ENCODE measurements at regions not wholly inside any gene's neighbourhood (a gene's known extent, or its start where the extent isn't known, plus 50 kb on each side); places are given as distances from the start of the nearest gene placed in this dataset.

- no peak overlapping the region for H3K27ac ChIP-seq (ENCODE audit: low read depth in 2 of 2, low read length in 2 of 2)
Measured at GRCh38 chr4:3343358-3343757, 50.5 kb downstream of the RGS12 start.

GRCh38 chr4:3344104-3344503 is 51.3 kb downstream of the RGS12 start:
- Histone ChIP-seq H3K9ac (ENCODE audit: low read depth in 1 of 2, low read length in 2 of 2) (no peak overlapping the region), H3K4me1 (ENCODE audit: control insufficient read depth in 2 of 2, insufficient read depth in 2 of 2, low read length in 2 of 2) (no peaks in the 10 kb centered on the region), H3K36me3 (ENCODE audit: control insufficient read depth in 2 of 2, insufficient read depth in 2 of 2, low read length in 2 of 2) (peaks cover 0 to 2% of the 10 kb centered on the region in 2 donors), H3K27me3 (ENCODE audit: control insufficient read depth in 2 of 2, insufficient read depth in 2 of 2, low read length in 2 of 2) (no peaks in the 10 kb centered on the region), H3K4me3 (ENCODE audit: low read length in 2 of 2) (no peak overlapping the region), H3K9me3 (ENCODE audit: control insufficient read depth in 2 of 2, low read length in 2 of 2) (no peaks in the 10 kb centered on the region), H3K27ac (ENCODE audit: low read depth in 2 of 2, low read length in 2 of 2) (no peak overlapping the region)

More at GRCh38 chr4:3343358-3343757, 50.5 kb downstream of the RGS12 start:
- Histone ChIP-seq H3K9ac (ENCODE audit: low read depth in 1 of 2, low read length in 2 of 2) (no peak overlapping the region), H3K4me1 (ENCODE audit: control insufficient read depth in 2 of 2, insufficient read depth in 2 of 2, low read length in 2 of 2) (no peaks in the 10 kb centered on the region), H3K27me3 (ENCODE audit: control insufficient read depth in 2 of 2, insufficient read depth in 2 of 2, low read length in 2 of 2) (no peaks in the 10 kb centered on the region), H3K4me3 (ENCODE audit: low read length in 2 of 2) (no peak overlapping the region), H3K36me3 (ENCODE audit: control insufficient read depth in 2 of 2, insufficient read depth in 2 of 2, low read length in 2 of 2) (peaks cover 0 to 2% of the 10 kb centered on the region in 2 donors), H3K9me3 (ENCODE audit: control insufficient read depth in 2 of 2, low read length in 2 of 2) (no peaks in the 10 kb centered on the region)

- H3K4me1 ChIP-seq (ENCODE audit: control insufficient read depth in 2 of 2, insufficient read depth in 2 of 2, low read length in 2 of 2): no peaks in the 10 kb centered on the region
- H3K9me3 ChIP-seq (ENCODE audit: control insufficient read depth in 2 of 2, low read length in 2 of 2): no peaks in the 10 kb centered on the region
- no peaks in the 10 kb centered on the region for H3K27me3 ChIP-seq (ENCODE audit: control insufficient read depth in 2 of 2, insufficient read depth in 2 of 2, low read length in 2 of 2)
- H3K27ac ChIP-seq (ENCODE audit: low read depth in 2 of 2, low read length in 2 of 2): no peak overlapping the region
- H3K36me3 ChIP-seq (ENCODE audit: control insufficient read depth in 2 of 2, insufficient read depth in 2 of 2, low read length in 2 of 2): peaks cover 0 to 2% of the 10 kb centered on the region in 2 donors
- H3K9ac ChIP-seq (ENCODE audit: low read depth in 1 of 2, low read length in 2 of 2): no peak overlapping the region
- no peak overlapping the region for H3K4me3 ChIP-seq (ENCODE audit: low read length in 2 of 2)
Measured at GRCh38 chr4:3344596-3344995, 51.8 kb downstream of the RGS12 start.

GRCh38 chr4:3345384-3345783 is 52.6 kb downstream of the RGS12 start:
- H3K4me1 ChIP-seq (ENCODE audit: control insufficient read depth in 2 of 2, insufficient read depth in 2 of 2, low read length in 2 of 2): no peaks in the 10 kb centered on the region
- no peak overlapping the region for H3K27ac ChIP-seq (ENCODE audit: low read depth in 2 of 2, low read length in 2 of 2)
- no peak overlapping the region for H3K4me3 ChIP-seq (ENCODE audit: low read length in 2 of 2)
- H3K9me3 ChIP-seq (ENCODE audit: control insufficient read depth in 2 of 2, low read length in 2 of 2): no peaks in the 10 kb centered on the region
- H3K27me3 ChIP-seq (ENCODE audit: control insufficient read depth in 2 of 2, insufficient read depth in 2 of 2, low read length in 2 of 2): no peaks in the 10 kb centered on the region
- H3K9ac ChIP-seq (ENCODE audit: low read depth in 1 of 2, low read length in 2 of 2): no peak overlapping the region
- H3K36me3 ChIP-seq (ENCODE audit: control insufficient read depth in 2 of 2, insufficient read depth in 2 of 2, low read length in 2 of 2): peaks cover 0 to 2% of the 10 kb centered on the region in 2 donors

GRCh38 chr4:3346146-3346545 is 53.3 kb downstream of the RGS12 start:
- H3K4me3 ChIP-seq (ENCODE audit: low read length in 2 of 2): no peak overlapping the region
- no peaks in the 10 kb centered on the region for H3K4me1 ChIP-seq (ENCODE audit: control insufficient read depth in 2 of 2, insufficient read depth in 2 of 2, low read length in 2 of 2)
- H3K9me3 ChIP-seq (ENCODE audit: control insufficient read depth in 2 of 2, low read length in 2 of 2): no peaks in the 10 kb centered on the region
- H3K9ac ChIP-seq (ENCODE audit: low read depth in 1 of 2, low read length in 2 of 2): no peak overlapping the region
- no peak overlapping the region for H3K27ac ChIP-seq (ENCODE audit: low read depth in 2 of 2, low read length in 2 of 2)
- peaks cover 0 to 2% of the 10 kb centered on the region in 2 donors for H3K36me3 ChIP-seq (ENCODE audit: control insufficient read depth in 2 of 2, insufficient read depth in 2 of 2, low read length in 2 of 2)
- no peaks in the 10 kb centered on the region for H3K27me3 ChIP-seq (ENCODE audit: control insufficient read depth in 2 of 2, insufficient read depth in 2 of 2, low read length in 2 of 2)

GRCh38 chr4:3347871-3348270 is 55.0 kb downstream of the RGS12 start:
- Histone ChIP-seq H3K27me3 (ENCODE audit: control insufficient read depth in 2 of 2, insufficient read depth in 2 of 2, low read length in 2 of 2) (no peaks in the 10 kb centered on the region), H3K9me3 (ENCODE audit: control insufficient read depth in 2 of 2, low read length in 2 of 2) (peaks cover 0 to 6% of the 10 kb centered on the region in 2 donors), H3K9ac (ENCODE audit: low read depth in 1 of 2, low read length in 2 of 2) (no peak overlapping the region), H3K27ac (ENCODE audit: low read depth in 2 of 2, low read length in 2 of 2) (no peak overlapping the region), H3K4me1 (ENCODE audit: control insufficient read depth in 2 of 2, insufficient read depth in 2 of 2, low read length in 2 of 2) (no peaks in the 10 kb centered on the region), H3K36me3 (ENCODE audit: control insufficient read depth in 2 of 2, insufficient read depth in 2 of 2, low read length in 2 of 2) (peaks cover 0 to under 1% of the 10 kb centered on the region in 2 donors), H3K4me3 (ENCODE audit: low read length in 2 of 2) (no peak overlapping the region)

GRCh38 chr4:3348621-3349020 is 55.8 kb downstream of the RGS12 start:
- Histone ChIP-seq H3K9me3 (ENCODE audit: control insufficient read depth in 2 of 2, low read length in 2 of 2) (peaks cover 0 to 6% of the 10 kb centered on the region in 2 donors), H3K9ac (ENCODE audit: low read depth in 1 of 2, low read length in 2 of 2) (no peak overlapping the region), H3K27ac (ENCODE audit: low read depth in 2 of 2, low read length in 2 of 2) (no peak overlapping the region), H3K4me1 (ENCODE audit: control insufficient read depth in 2 of 2, insufficient read depth in 2 of 2, low read length in 2 of 2) (no peaks in the 10 kb centered on the region), H3K4me3 (ENCODE audit: low read length in 2 of 2) (no peak overlapping the region), H3K27me3 (ENCODE audit: control insufficient read depth in 2 of 2, insufficient read depth in 2 of 2, low read length in 2 of 2) (no peaks in the 10 kb centered on the region), H3K36me3 (ENCODE audit: control insufficient read depth in 2 of 2, insufficient read depth in 2 of 2, low read length in 2 of 2) (no peaks in the 10 kb centered on the region)

GRCh38 chr4:3349116-3349515 is 56.3 kb downstream of the RGS12 start:
- H3K4me3 ChIP-seq (ENCODE audit: low read length in 2 of 2): no peak overlapping the region
- no peaks in the 10 kb centered on the region for H3K4me1 ChIP-seq (ENCODE audit: control insufficient read depth in 2 of 2, insufficient read depth in 2 of 2, low read length in 2 of 2)
- H3K36me3 ChIP-seq (ENCODE audit: control insufficient read depth in 2 of 2, insufficient read depth in 2 of 2, low read length in 2 of 2): no peaks in the 10 kb centered on the region
- peaks cover 0 to 6% of the 10 kb centered on the region in 2 donors for H3K9me3 ChIP-seq (ENCODE audit: control insufficient read depth in 2 of 2, low read length in 2 of 2)
- H3K27me3 ChIP-seq (ENCODE audit: control insufficient read depth in 2 of 2, insufficient read depth in 2 of 2, low read length in 2 of 2): no peaks in the 10 kb centered on the region
- no peak overlapping the region for H3K9ac ChIP-seq (ENCODE audit: low read depth in 1 of 2, low read length in 2 of 2)
- no peak overlapping the region for H3K27ac ChIP-seq (ENCODE audit: low read depth in 2 of 2, low read length in 2 of 2)

- Histone ChIP-seq H3K4me1 (ENCODE audit: control insufficient read depth in 2 of 2, insufficient read depth in 2 of 2, low read length in 2 of 2) (no peaks in the 10 kb centered on the region), H3K27ac (ENCODE audit: low read depth in 2 of 2, low read length in 2 of 2) (no peak overlapping the region)
Measured at GRCh38 chr4:3351997-3352396, 59.2 kb downstream of the RGS12 start.

GRCh38 chr4:3352505-3352904 is 59.7 kb downstream of the RGS12 start:
- Histone ChIP-seq H3K4me3 (ENCODE audit: low read length in 2 of 2) (no peak overlapping the region), H3K9ac (ENCODE audit: low read depth in 1 of 2, low read length in 2 of 2) (no peak overlapping the region), H3K4me1 (ENCODE audit: control insufficient read depth in 2 of 2, insufficient read depth in 2 of 2, low read length in 2 of 2) (no peaks in the 10 kb centered on the region), H3K27me3 (ENCODE audit: control insufficient read depth in 2 of 2, insufficient read depth in 2 of 2, low read length in 2 of 2) (no peaks in the 10 kb centered on the region), H3K9me3 (ENCODE audit: control insufficient read depth in 2 of 2, low read length in 2 of 2) (peaks cover 0 to 6% of the 10 kb centered on the region in 2 donors), H3K27ac (ENCODE audit: low read depth in 2 of 2, low read length in 2 of 2) (no peak overlapping the region), H3K36me3 (ENCODE audit: control insufficient read depth in 2 of 2, insufficient read depth in 2 of 2, low read length in 2 of 2) (no peaks in the 10 kb centered on the region)

More at GRCh38 chr4:3351997-3352396, 59.2 kb downstream of the RGS12 start:
- H3K36me3 ChIP-seq (ENCODE audit: control insufficient read depth in 2 of 2, insufficient read depth in 2 of 2, low read length in 2 of 2): no peaks in the 10 kb centered on the region
- H3K4me3 ChIP-seq (ENCODE audit: low read length in 2 of 2): no peak overlapping the region
- H3K9me3 ChIP-seq (ENCODE audit: control insufficient read depth in 2 of 2, low read length in 2 of 2): peaks cover 0 to 6% of the 10 kb centered on the region in 2 donors
- H3K27me3 ChIP-seq (ENCODE audit: control insufficient read depth in 2 of 2, insufficient read depth in 2 of 2, low read length in 2 of 2): no peaks in the 10 kb centered on the region
- no peak overlapping the region for H3K9ac ChIP-seq (ENCODE audit: low read depth in 1 of 2, low read length in 2 of 2)
